ENCODE measurements at regions not wholly inside any gene's neighbourhood (a gene's known extent, or its start where the extent isn't known, plus 50 kb on each side); places are given as distances from the start of the nearest gene placed in this dataset.

DNA sequence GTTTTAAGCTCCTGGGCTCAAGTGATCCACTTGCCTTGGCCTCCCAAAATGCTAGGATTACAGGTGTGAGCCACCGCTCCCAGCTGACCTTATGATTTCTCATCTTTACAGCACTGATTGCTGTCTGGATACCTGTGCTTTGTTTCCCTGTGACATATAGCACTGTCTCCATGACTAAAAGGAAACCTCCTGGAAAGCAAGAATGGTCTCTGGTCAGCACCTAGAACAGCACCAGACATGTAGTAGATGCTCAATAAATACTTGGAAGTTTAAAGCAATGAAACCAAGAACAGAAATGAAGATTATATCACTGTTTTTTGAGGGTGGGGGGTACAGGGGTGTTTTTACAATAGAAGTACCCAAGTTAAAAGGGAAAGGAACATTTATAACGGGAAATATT is 156.8 kb upstream of the ADAMTS9 start:
- no peak for DNase-seq (ENCODE audit: low read depth)

DNA sequence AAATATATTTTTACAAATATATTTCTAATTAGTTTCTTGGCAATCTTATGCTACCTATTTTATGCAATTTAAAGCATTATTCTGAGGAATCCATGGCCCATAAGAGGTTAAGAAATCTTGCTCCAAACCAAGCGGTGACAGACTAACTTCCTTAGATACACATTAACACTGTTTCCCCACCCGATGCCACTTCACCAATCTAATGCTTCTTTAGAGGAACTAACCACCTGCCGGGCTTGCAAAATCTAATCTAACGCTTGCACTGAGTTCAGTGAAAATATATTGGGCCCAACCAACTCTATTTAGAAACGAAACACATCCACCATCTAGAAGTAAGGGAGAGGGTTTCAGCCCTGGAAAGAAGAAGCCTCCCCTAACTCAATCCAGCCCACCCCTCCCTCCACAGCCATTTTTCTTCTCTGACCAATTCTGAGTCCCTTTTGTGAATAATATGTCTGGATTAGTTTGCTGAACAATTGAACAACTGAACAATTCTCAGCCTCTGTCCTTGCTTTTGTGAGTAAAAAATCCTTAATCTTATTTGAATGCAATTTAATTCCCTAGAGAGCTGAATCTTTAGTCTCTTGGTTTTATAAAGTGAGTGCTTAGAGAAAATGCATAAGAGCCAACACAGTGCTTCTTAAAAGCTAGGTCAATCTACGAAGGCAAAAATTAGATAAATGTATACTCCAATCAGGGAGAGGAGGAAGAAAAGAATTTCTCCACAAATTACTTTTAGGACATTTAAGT is 150.4 kb upstream of the ADAMTS9 start:
- no peak for DNase-seq (ENCODE audit: low read depth)

DNA sequence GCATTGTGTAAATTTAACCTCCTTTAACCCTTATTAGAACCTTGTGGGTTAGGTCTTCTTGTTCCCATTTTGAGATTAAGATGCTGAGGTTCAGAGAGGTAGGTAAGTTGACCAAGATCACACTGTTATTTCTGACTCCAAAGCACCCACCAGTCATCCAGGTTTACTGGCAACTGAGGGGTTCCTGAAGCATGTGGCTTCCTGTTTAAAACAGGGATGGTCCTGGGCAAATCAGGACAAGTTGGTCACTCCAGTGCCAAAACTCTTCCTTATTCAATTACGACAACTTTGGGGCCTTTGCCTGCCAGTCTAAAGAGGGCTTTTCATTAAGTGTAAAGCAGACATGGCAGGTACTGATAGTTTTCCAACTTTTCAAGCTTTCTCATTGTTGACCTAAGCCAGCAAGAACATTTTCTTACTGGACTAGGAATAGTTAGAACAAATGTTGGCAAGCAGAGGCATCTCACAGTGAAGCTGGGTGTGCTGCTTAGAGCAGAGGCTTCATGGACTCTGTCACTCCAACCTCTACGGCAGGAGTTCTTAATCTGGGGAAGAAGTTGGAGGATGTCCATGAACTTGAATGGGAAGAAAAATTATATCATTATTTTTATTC is 149.4 kb upstream of the ADAMTS9 start:
- no peak for DNase-seq (ENCODE audit: low read depth)

DNA sequence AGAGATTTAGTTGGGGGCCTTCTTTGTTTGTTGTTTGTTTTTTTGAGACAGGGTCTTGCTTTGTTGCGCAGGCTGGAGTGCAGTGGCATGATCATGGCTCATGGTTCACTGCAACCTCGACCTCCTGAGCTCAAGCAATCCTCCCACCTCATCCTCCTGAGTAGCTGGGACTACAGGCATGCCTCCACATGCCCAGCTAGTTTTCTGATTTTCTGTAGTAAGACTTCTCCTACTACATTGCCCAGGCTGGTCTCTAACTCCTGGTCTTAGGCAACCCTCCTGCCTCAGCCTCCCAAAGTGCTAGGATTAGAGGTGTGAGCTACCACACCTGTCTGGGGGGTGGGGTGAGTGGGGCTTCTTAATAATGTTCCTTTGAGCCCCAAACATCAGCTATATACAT is 148.3 kb upstream of the ADAMTS9 start:
- DNase-seq (ENCODE audit: low read depth): no peak

DNA sequence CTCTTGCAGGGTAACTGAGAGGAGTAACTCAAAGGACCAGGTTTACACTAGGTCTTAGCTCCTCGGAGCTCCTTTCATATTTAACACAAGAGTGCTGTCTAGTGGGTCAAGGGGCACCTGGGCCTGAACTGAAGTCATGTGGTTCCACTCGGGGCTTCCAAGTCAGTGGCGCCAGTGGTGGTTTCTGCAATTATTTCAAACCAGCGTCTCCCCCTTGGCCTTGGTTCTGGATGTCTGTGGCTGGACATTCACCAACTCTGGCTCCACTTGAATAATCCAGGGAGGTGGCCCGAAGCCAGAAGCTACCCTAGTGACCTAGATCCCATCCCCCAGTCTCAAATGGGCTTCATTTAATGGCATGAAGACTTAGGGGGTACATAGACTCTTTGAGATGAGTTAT is 144.3 kb upstream of the ADAMTS9 start:
- DNase-seq (ENCODE audit: low read depth): no peak

DNA sequence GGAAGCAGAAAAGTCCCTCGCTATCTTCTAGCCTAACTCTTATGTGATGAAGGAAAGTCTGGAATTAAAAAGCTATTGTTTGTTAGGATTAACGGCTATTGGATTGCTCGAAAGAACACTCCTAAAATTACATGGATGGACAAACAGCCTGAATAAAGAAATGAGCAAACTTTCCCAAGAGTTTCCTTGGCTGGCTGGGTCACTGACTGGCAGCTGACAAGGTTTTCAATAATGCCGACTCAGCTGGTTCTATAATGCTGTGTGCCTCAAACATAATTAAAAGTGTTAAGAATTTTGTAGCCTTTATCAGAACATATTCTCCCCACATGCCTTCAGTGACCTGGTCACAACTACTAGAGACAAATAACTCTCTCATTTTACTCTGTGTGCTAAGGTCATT is 142.9 kb upstream of the ADAMTS9 start:
- no peak for DNase-seq (ENCODE audit: low read depth)

DNA sequence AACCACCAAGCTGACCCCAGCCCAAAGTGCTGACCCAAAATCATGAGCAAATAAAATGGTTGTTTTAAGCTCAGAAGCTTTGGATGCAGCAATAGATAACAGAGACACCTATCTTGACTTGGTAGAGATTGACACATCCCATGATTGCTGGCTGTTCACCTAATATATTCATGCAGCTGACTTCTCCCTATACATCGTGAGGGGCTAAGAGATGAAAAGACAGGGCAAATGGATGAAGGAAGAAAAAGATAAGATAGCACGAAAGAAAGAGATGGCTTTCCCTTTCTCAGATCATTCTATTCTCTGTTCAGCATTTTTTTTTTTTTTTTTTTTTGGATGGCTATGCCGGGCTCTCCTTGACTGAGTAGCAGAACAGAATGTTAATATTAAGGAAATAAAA is 141.5 kb upstream of the ADAMTS9 start:
- DNase-seq (ENCODE audit: low read depth): no peak

DNA sequence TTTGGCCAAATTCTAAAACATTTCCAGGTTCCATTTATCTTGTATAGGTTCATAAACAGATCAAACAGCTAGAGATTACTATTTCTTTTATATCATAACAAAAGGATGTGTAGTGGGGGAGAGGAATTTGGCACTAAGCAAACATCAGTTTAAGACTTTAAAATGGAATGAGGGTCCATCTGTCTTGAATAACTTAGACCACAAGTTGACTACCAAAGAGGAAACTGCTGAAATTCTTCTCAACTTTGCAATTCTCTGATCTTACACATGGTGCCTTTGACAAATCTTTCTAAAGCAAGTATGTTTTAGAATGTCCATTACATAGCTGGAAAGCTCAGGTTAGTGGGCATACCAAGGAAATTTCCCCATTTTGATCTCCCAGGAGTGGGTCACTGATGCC is 140.5 kb upstream of the ADAMTS9 start:
- DNase-seq (ENCODE audit: low read depth): no peak

DNA sequence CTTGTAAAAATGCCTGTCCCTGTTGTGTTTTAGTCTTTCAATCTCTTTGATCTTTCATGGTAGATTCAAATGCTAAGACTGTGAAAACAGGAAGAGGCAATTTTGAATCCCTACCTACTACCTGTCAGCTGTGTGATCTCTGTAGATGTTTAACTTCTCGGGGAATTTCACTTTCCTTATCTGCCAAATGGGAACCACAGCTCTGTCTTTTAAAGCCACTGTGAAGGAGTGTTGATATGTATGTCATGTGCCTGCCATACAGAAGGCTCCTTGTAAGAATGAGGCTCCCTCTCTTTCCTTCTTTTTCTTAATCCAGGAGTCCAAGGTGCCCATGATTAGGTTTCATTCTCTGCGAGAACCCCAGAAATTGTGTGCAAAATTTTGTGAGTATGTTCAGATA is 139.6 kb upstream of the ADAMTS9 start:
- no peak for DNase-seq (ENCODE audit: low read depth)

DNA sequence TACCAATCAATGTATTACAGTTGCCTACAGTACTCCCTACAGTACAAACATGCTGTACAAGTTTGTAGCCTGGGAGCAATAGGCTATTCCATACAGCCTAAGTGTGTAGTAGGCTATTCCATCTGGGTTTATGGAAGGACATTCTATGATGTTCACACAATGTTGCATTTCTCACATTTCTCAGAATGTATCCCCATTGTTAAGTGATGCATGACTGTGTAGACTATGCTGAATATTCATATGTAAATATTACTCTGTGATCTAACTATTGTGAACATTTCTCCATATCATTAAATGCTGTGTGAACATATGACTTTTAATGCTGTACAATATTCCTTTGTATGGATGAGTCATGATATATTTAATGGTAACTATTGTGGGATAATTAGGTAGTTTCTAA is 139.2 kb upstream of the ADAMTS9 start:
- no peak for DNase-seq (ENCODE audit: low read depth)

DNA sequence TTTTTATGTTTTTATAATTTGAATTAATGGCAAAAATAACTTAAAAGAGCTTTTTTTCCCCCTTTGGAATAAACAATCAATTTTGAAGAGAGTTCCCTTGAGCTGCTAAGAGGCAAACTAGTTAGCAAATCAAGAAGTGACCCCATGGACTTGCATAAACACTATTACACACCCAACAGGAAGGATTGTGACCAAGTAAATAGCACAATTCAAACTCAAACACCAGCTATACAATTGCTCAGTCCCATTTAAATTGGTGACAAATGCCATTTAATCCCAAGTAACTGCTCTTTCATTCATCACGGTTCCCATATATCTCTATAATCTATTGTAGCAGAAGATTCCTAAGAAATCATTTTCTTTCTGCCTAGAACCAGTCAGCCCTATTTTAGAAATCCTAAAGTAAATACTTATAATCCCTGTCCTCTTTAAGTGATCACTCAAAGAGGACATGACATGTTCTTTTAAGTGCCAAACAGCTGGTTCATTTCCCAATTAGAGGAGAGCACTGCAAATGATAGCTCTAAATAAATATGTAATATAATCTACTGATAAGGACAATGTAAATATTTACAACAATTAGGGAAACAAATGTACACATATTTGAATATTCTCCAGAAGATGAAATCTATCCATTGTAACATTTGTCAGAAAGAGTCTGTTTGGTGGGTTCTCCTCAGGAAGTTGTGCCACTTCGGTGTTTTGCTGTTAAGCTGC is 137.8 kb upstream of the ADAMTS9 start:
- no peak for DNase-seq (ENCODE audit: low read depth)

DNA sequence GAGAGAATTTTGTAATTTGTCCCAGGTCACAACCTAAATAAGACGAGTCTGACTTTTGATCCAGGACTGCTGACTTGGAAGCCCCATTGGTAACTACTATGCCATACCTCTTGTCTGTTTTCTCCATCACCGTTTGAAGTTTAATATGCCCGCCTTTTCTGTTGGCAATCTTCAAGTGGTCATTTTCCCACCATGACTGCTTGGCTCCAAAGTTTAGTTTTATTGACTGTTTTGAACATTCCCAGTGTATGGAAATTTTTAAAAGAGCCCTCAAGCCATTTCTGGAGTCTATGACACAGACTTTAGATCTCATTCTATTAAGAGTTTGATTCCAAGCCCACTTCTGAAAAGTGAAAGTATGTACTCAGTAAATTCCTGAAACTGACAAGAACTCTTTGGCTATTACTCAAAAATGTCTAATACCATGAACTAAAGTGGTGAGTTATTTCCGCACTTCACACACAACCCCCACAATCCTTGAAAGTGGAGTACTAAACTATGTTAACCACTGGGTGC is 136.7 kb upstream of the ADAMTS9 start:
- DNase-seq (ENCODE audit: low read depth): no peak

DNA sequence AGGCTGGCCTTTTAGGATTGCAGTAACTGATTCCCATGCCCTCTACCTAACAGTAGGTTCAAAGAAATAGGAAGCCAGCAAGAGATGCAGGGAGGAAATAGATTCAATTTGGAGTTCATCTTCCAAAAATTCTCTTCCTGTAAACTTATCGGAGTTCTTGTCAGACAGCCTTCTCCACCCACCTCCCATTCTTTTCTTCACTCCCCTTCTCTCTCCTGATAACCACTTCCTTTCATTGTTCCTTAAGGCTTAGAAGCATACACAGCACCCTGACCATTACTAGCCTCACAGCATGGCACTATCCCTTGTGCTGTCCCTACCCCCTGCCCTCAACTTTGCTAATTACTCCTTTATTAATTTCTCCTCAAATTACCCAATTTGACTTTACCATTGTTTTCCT is 130.4 kb upstream of the ADAMTS9 start:
- no peak for DNase-seq (ENCODE audit: low read depth)

DNA sequence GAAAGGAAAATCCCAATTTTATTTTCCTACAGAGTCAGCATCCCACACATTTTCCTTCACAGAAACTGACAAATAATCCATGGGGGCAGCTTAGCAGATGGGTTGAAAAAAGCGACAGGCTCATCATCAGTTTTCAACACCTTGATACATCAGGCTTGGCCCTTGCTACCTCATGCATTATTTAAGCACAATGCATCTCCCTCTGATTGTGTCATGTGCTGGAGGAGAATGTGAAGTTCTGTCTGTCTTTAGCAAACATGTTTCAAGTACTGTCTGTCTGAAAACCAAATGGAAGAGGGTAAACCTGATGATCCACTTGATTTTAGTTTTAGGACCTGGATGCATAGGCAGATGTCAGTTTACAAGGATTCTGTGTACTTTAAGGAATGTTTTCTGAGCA is 128.6 kb upstream of the ADAMTS9 start:
- DNase-seq (ENCODE audit: low read depth): no peak

DNA sequence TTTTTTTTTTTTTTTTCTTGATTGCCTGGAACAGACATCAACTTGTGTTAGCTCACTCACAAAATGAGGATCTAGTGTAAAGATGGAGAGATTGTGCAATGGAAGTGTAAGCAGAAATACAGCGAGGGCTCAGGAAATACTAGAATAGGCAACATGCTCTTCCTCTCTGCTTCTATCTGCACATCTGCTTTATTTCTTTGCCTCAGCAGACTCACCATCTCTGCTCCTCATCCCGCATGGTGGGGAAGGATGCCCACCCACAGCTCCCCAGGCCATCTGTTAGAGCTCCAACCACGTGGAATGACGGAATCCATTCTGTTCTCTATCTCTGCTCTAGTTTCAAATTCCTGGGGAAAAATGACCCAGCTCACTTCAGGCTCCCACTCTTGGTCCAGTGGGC is 128.0 kb upstream of the ADAMTS9 start:
- no peak for DNase-seq (ENCODE audit: low read depth)

DNA sequence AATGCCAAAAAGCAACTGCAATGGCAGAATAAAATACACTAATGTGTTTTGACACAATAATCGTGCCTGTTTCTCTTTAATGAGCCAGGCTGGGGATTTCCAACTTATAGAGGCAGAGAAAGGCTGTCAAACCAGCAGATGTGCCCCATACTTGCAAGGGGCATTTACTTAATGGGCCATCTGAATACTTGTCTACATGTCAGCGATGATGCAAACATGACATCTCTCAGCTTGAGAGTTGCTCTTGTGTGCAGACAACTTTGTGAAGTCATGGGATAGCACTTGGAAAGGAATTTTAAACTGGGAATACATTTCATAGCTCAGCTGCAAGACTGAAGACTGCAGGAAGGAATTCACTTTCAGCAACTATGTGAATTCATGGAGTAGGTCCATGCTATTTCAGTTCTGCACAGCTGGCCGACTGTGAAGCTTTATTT is 127.4 kb upstream of the ADAMTS9 start:
- no peak for DNase-seq (ENCODE audit: low read depth)

DNA sequence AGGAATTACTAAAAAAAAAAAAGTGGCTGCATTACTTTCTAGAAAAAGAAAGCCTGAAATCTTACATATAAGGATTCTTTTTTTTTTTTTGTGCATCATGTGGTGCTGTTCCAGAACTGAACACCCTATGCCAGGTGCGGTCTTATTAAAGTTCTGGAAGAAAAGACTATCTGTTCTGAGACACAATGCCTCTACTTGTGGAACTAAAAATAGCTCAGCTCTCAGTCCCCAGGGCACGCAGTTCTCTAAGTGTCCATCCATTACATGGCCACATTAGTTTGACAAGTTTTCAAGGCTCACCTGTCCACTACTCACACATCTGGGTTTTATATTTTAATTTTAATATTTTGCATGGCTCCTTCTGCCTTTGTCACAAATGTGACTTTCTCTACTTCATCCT is 126.6 kb upstream of the ADAMTS9 start:
- DNase-seq (ENCODE audit: low read depth): no peak

DNA sequence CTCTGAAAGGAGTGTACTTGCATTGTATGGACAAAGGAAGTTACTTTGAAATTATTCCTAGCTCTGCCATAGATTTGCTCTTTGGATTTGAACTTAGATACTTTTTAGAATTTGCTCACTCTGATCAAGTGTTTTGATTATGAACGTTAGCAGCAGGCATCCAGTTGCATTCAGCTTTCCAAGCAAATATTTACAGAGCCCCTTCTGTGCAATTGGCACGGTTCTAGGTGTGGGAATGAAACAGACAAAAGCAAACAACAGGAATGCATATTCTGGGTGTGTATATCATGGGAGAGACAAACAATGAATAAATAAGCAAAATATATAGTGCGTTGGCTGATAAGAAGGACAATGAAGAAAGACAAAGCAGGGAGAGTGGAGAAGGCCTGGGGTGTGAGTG is 125.5 kb upstream of the ADAMTS9 start:
- DNase-seq (ENCODE audit: low read depth): no peak

DNA sequence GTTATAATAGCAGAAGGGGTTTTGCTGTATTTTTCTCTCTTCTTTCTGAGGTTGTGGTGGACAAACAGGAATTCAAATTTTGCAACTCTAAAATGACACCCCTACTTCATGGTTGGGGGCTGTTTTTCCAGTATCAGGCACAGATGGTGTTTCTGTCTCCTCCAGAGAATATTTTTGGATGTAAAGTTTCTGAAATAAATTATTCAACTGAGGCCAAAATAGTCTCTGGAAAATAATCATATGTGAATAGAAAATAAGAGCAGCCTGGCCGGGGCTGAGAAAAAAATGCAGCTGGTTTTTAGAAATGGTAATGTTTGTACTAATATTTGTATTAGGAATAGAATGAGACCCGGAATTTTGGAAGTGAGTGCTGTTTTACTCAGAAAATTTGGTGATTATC is 121.3 kb upstream of the ADAMTS9 start:
- no peak for DNase-seq (ENCODE audit: low read depth)

DNA sequence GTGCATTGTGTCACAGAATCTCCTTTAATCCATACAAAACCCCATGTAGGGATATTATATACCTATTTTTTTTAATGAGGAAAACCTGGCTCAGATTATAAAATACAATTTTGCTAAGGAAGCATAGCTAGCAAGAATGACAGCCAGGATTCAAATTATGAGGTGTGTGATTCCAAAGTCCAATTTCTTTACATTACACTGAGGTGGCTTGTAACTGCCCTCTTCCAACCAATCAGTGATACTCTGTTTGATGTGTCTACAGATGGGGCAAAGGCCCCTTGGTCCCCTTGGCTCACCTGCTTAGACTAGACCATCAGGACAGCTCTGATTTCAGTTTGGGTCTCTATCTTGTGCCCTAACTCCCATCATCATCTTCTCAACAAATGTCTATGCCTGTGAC is 120.3 kb upstream of the ADAMTS9 start:
- DNase-seq (ENCODE audit: low read depth): no peak

DNA sequence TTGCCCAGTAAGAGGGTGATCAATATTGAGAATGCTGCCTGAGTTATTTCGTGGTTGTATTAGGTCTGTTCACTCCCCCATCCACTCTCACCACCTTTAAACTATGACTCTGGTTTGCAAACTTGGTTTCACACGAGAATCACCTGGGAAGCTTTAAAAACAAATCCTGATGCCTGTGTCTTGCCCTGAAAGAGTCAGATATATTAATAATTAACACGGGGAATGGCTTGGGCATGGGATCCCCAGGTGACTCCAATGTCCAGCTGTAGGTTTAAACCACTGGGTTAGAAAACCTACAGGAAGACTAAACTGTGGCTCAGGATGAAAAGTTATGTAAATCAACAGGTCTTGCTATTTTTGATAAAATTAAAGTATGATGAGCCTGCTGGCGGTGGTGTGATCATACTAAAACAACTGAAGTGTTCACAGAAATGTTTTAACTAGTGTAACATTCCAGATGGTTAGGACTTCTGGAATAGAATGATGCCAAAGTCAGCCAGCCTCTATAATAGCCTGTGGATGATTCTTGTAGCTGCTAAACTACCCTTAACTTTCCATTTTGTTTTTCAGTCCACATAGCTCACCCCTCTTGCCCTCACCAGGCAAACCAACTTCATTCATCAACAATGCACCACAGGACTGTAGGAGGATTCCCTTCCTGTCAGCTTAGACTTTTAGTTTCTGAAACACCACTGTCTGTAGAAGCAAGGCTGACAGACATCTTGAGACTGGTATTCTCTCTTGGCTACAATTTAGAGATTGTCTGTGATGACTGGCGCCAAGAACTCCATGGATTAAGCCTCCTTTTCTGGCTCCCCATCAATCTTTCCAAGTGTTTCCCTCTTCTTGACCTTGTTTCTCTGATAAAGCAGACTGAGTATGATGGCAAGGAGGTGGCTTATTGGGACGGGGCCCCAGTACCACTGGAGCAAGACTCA is 119.1 kb upstream of the ADAMTS9 start:
- DNase-seq (ENCODE audit: low read depth): no peak

DNA sequence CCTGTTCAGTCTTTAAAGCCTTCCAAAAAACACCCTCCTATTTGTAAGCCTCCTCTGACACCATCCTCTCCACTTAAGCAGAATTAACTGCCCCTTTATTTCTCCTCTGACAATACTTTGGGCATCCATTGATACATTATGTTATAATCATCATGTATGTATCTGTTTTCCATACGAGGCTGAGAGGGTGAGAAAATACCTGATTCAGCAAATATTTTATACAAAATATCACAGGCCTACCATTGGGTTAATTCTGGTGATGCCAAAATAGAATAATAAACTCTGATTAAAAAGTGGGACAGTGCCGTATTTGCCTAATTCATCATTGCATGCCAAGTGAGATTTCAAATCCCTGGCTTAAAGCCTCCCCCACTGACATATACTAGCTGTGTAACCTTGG is 118.2 kb upstream of the ADAMTS9 start:
- no peak for DNase-seq (ENCODE audit: low read depth)
